Astrocyte of the cerebellum (primary cell): ENCODE measurements at regions not wholly inside any gene's neighbourhood (a gene's known extent, or its start where the extent isn't known, plus 50 kb on each side); places are given as distances from the start of the nearest gene placed in this dataset.

Experiments used
- DNase-seq: peaks from one replicate; pipeline ENCODE4 v3.0.0-alpha.2; 2011; ENCODE audit warnings: low read depth
- H3K4me3 ChIP-seq: 2 replicates; pipeline ENCODE4 v1.5.1; 2011; ENCODE audit warnings: mild to moderate bottlenecking, low read depth, low read length, moderate library complexity
- CTCF ChIP-seq: IDR thresholded peaks from 2 replicates; pipeline ENCODE4 v1.5.1; 2012; ENCODE audit warnings: low read length, low read depth, moderate library complexity, mild to moderate bottlenecking; ENCODE audit errors: missing control alignments
- in situ Hi-C: cut with HindIII; loops from 2 replicates; pipeline ENCODE4 v1.10.0; 2017; ENCODE audit warnings: low sequenced_read_pairs

- no peak for DNase-seq
- in situ Hi-C loops = no loop called here
- H3K4me3 ChIP-seq = no peak overlapping the region
Measured at GRCh38 chr16:82567175-82567574, 59.6 kb upstream of the CDH13 start.

GRCh38 chr16:82563401-82563800 lies 63.4 kb upstream of the CDH13 start:
- no peak overlapping the region for H3K4me3 ChIP-seq
- DNase-seq = no peak
- no peak for TF ChIP-seq CTCF
- in situ Hi-C loops = no loop called here

More at GRCh38 chr16:82567175-82567574, 59.6 kb upstream of the CDH13 start:
- no peak for TF ChIP-seq CTCF

- no peak overlapping the region for H3K4me3 ChIP-seq
- in situ Hi-C loops = no loop called here
- DNase-seq = no peak
- TF ChIP-seq CTCF = no peak
Measured at GRCh38 chr16:82562183-82562683, 64.5 kb upstream of the CDH13 start.

GRCh38 chr16:82560805-82561325 lies 65.9 kb upstream of the CDH13 start:
- H3K4me3 ChIP-seq = no peak overlapping the region
- in situ Hi-C loops = no loop called here
- DNase-seq = no peak
- TF ChIP-seq CTCF = no peak

- no peak for TF ChIP-seq CTCF
- in situ Hi-C loops = no loop called here
- H3K4me3 ChIP-seq = no peak overlapping the region
- DNase-seq = no peak
Measured at GRCh38 chr16:82544378-82545160, 82.2 kb upstream of the CDH13 start.

GRCh38 chr16:82542714-82543113 lies 84.1 kb upstream of the CDH13 start:
- DNase-seq = no peak
- no peak overlapping the region for H3K4me3 ChIP-seq
- in situ Hi-C loops = no loop called here
- TF ChIP-seq CTCF = no peak
